LoVo (cell line): ENCODE measurements at regions not wholly inside any gene's neighbourhood (a gene's known extent, or its start where the extent isn't known, plus 50 kb on each side); places are given as distances from the start of the nearest gene placed in this dataset.
"Not testable (repeated sequence)": the region's sequence is repeated elsewhere in the genome, so short reads cannot be mapped to it uniquely, and the experiment has no call there.

Experiments used
- DNase-seq: peaks from one replicate; pipeline ENCODE4 v3.0.0-alpha.2; 2016; ENCODE audit warnings: low spot score

- no peak for DNase-seq
Measured at GRCh38 chr7:156063241-156063810, 251.1 kb upstream of the SHH start.

GRCh38 chr7:156062286-156062685 lies 250.0 kb upstream of the SHH start:
- no peak for DNase-seq

- DNase-seq, result no peak
Measured at GRCh38 chr7:156061689-156062255, 249.5 kb upstream of the SHH start.

GRCh38 chr7:156060925-156061324 lies 248.7 kb upstream of the SHH start:
- DNase-seq, result no peak

- no peak for DNase-seq
Measured at GRCh38 chr7:156059369-156059768, 247.1 kb upstream of the SHH start.

- DNase-seq, result no peak
Measured at GRCh38 chr7:156058248-156058647, 246.0 kb upstream of the SHH start.

- DNase-seq, result no peak
Measured at GRCh38 chr7:156056534-156056933, 244.3 kb upstream of the SHH start.

- no peak for DNase-seq
Measured at GRCh38 chr7:156055206-156055822, 243.1 kb upstream of the SHH start.

GRCh38 chr7:156051884-156052283 lies 239.6 kb upstream of the SHH start:
- no peak for DNase-seq

- DNase-seq, result no peak
Measured at GRCh38 chr7:156050636-156051569, 238.6 kb upstream of the SHH start.

- DNase-seq, result no peak
Measured at GRCh38 chr7:156049366-156049765, 237.1 kb upstream of the SHH start.

GRCh38 chr7:156046031-156046560 lies 233.8 kb upstream of the SHH start:
- DNase-seq, result no peak

- DNase-seq, result no peak
Measured at GRCh38 chr7:156043416-156044178, 231.3 kb upstream of the SHH start.

GRCh38 chr7:156041398-156041797 lies 229.1 kb upstream of the SHH start:
- no peak for DNase-seq

GRCh38 chr7:156039971-156040677 lies 227.9 kb upstream of the SHH start:
- no peak for DNase-seq

- no peak for DNase-seq
Measured at GRCh38 chr7:156039194-156039593, 226.9 kb upstream of the SHH start.

GRCh38 chr7:156038345-156038744 lies 226.1 kb upstream of the SHH start:
- DNase-seq, result no peak

- no peak for DNase-seq
Measured at GRCh38 chr7:156036153-156036552, 223.9 kb upstream of the SHH start.

- not testable (repeated sequence) for DNase-seq
Measured at GRCh38 chr7:156035387-156035786, 223.1 kb upstream of the SHH start.

GRCh38 chr7:156034397-156034796 lies 222.1 kb upstream of the SHH start:
- no peak for DNase-seq

GRCh38 chr7:156032973-156033372 lies 220.7 kb upstream of the SHH start:
- no peak for DNase-seq
